Heart left ventricle (tissue), 16 donors: ENCODE measurements at regions not wholly inside any gene's neighbourhood (a gene's known extent, or its start where the extent isn't known, plus 50 kb on each side); places are given as distances from the start of the nearest gene placed in this dataset.

Experiments used
- ATAC-seq, 4 donors: fragments of 200-7000 bp; cut with Tn5 transposase; one replicate each; pipeline ENCODE4 v1.9.1; 2020 to 2022; ENCODE audit warnings: moderate library complexity in 4 of 4, mild to moderate bottlenecking in 3 of 4, moderate number of reproducible peaks in 1 of 4
- DNase-seq, 5 donors: peaks; one replicate each; pipeline ENCODE4 v3.0.0-alpha.2; 2020
- H3K27ac ChIP-seq, 12 donors: fragments of 200-600 bp; sonication (generic) in 4 of 12; one replicate each; pipeline versions ENCODE4 v1.5.0 to v1.8.0; 2016 to 2022; ENCODE audit warnings: mild to moderate bottlenecking in 2 of 12
- H3K27me3 ChIP-seq, 9 donors: fragments of 200-600 bp; sonication (generic) in 2 of 9; one replicate each; pipeline versions ENCODE4 v1.5.1 to v1.8.0; 2016 to 2022; ENCODE audit warnings: mild to moderate bottlenecking in 3 of 9
- H3K36me3 ChIP-seq, 9 donors: fragments of 200-600 bp; sonication (generic) in 2 of 9; one replicate each; pipeline versions ENCODE4 v1.5.0 to v1.8.0; 2018 to 2022; ENCODE audit warnings: mild to moderate bottlenecking in 2 of 9
- H3K4me1 ChIP-seq, 12 donors: fragments of 200-600 bp; sonication (generic) in 4 of 12; one replicate each; pipeline versions ENCODE4 v1.5.0 to v1.8.0; 2016 to 2022; ENCODE audit warnings: mild to moderate bottlenecking in 3 of 12
- H3K4me3 ChIP-seq, 12 donors: fragments of 200-600 bp; sonication (generic) in 4 of 12; one replicate each; pipeline versions ENCODE4 v1.5.0 to v1.8.0; 2017 to 2022; ENCODE audit warnings: mild to moderate bottlenecking in 9 of 12, moderate library complexity in 4 of 12
- H3K9me3 ChIP-seq, 12 donors: fragments of 200-600 bp; sonication (generic) in 4 of 12; one replicate each; pipeline versions ENCODE4 v1.5.0 to v1.8.0; 2016 to 2022; ENCODE audit warnings: mild to moderate bottlenecking in 1 of 12
- CTCF ChIP-seq, 12 donors: fragments of 200-600 bp; sonication (generic) in 4 of 12; IDR thresholded peaks; one replicate each; pipeline versions ENCODE4 v1.5.0 to v1.8.0; 2018 to 2022; ENCODE audit warnings: antibody characterized with exemption in 12 of 12, mild to moderate bottlenecking in 5 of 12
- POLR2A ChIP-seq, 2 donors: fragments of 450-650 bp; IDR thresholded peaks; one replicate each; pipeline ENCODE4 v1.6.1; 2017; ENCODE audit warnings: antibody characterized with exemption in 2 of 2, mild to moderate bottlenecking in 2 of 2, moderate library complexity in 2 of 2
- WGBS, 4 donors: extraction: QIAGEN DNeasy Blood & Tissue Kit in 2 of 4; methylation state at CpG; one replicate each; pipeline versions ENCODE4 v1.1.5 to v1.1.7; 2013 to 2018; 5-methylcytosine and 5-hydroxymethylcytosine counted together
- intact Hi-C, 10 donors: fragments of 100-400 bp; cut with DNase I; formaldehyde crosslinking; loops; one replicate each; pipeline versions ENCODE4 v1.11.1 to v1.14.2; 2022
- donor health status: ischemic (EF 13 %, LVEDD 7.1; RV severe dilation, severe dysfunction).
- donor health status: healthy with polysubstance abuse.
- donor health status: DM: no; HTN: yes; CAD: no.
- donor health status: DM: no; HTN: no; CAD: no.
- donor health status: ischemic (EF 25% LVEDD 6.9; RV normal size, moderate dysfunction).
- donor health status: ischemic (EF 25% LVEDD 5.7; RV mildly dilated, moderate dysfunction).
- donor health status: healthy.
- donor health status: DM: yes; HTN: yes; CAD: no.
- donor health status: ischemic (EF 35%, LVEDD 5.7; RV mildly dilated, moderate dysfunction).
- donor health status: nonischemic (EF 11% LVEDD 7.7; RV severe dilation, severe dysfunction).
- donor health status: DM: yes; HTN: yes; CAD: no.
- donor health status: PGD.
- donor health status: ischemic (EF 29% LVEDD 5.4; RV normal size, mild dysfunction).
- donor health status: nonischemic (EF 23%, LVEDD 6.1; RV moderate dilation, normal function).

GRCh38 chr9:23160952-23161469 lies 665.0 kb downstream of the ELAVL2 start:
- Histone ChIP-seq H3K36me3 (no peaks in the 10 kb centered on the region), H3K4me3 (no peak overlapping the region), H3K4me1 (no peaks in the 10 kb centered on the region), H3K27ac (no peak overlapping the region), H3K27me3 (no peaks in the 10 kb centered on the region), H3K9me3 (no peaks in the 10 kb centered on the region)
- intact Hi-C loops = no loop called here
- TF ChIP-seq CTCF (IDR thresholded peaks at IDR 0.05) = no peak
- TF ChIP-seq POLR2A (IDR thresholded peaks at IDR 0.05) = no peak
- DNase-seq (no peak), ATAC-seq (no peak)
- 67 to 84% (median 74%) methylated on average over 1 of the region's 1 CpG for WGBS, 4 donors

GRCh38 chr9:23162789-23163188 lies 663.3 kb downstream of the ELAVL2 start:
- no peaks in the 10 kb centered on the region for H3K27me3 ChIP-seq
- no peaks in the 10 kb centered on the region for H3K36me3 ChIP-seq
- H3K4me3 ChIP-seq = no peak overlapping the region
- WGBS, 4 donors = 84 to 90% (median 89%) methylated on average over 3 of the region's 3 CpGs
- no peaks in the 10 kb centered on the region for H3K9me3 ChIP-seq
- DNase-seq (no peak), ATAC-seq (no peak)
- TF ChIP-seq CTCF (IDR thresholded peaks at IDR 0.05) (no peak), POLR2A (IDR thresholded peaks at IDR 0.05) (no peak)
- no peaks in the 10 kb centered on the region for H3K4me1 ChIP-seq
- H3K27ac ChIP-seq = no peak overlapping the region
- intact Hi-C loops = no loop called here

GRCh38 chr9:23171479-23171878 lies 654.6 kb downstream of the ELAVL2 start:
- intact Hi-C loops = no loop called here
- no peak for ATAC-seq
- TF ChIP-seq POLR2A (IDR thresholded peaks at IDR 0.05) = no peak
- TF ChIP-seq CTCF (IDR thresholded peaks at IDR 0.05) = no peak

GRCh38 chr9:23172206-23172605 lies 653.8 kb downstream of the ELAVL2 start:
- H3K27me3 ChIP-seq = no peaks in the 10 kb centered on the region
- no peak overlapping the region for H3K4me3 ChIP-seq
- WGBS, 4 donors = 79 to 87% (median 83%) methylated on average over 4 of the region's 4 CpGs
- no peak for ATAC-seq
- DNase-seq = no peak
- no peaks in the 10 kb centered on the region for H3K4me1 ChIP-seq
- H3K36me3 ChIP-seq = no peaks in the 10 kb centered on the region
- intact Hi-C loops = no loop called here
- TF ChIP-seq POLR2A (IDR thresholded peaks at IDR 0.05) = no peak
- TF ChIP-seq CTCF (IDR thresholded peaks at IDR 0.05) = no peak
- no peak overlapping the region for H3K27ac ChIP-seq
- H3K9me3 ChIP-seq = peaks cover 0 to 9% (median 0%) of the 10 kb centered on the region in 12 donors

More at GRCh38 chr9:23171479-23171878, 654.6 kb downstream of the ELAVL2 start:
- Histone ChIP-seq H3K9me3 (peaks cover 0 to 9% (median 0%) of the 10 kb centered on the region in 12 donors), H3K4me1 (no peaks in the 10 kb centered on the region), H3K4me3 (no peak overlapping the region), H3K27me3 (no peaks in the 10 kb centered on the region), H3K36me3 (no peaks in the 10 kb centered on the region), H3K27ac (no peak overlapping the region)
- DNase-seq = no peak
